ENCODE measurements at regions not wholly inside any gene's neighbourhood (a gene's known extent, or its start where the extent isn't known, plus 50 kb on each side); places are given as distances from the start of the nearest gene placed in this dataset.
A peak's percentile ranks its signal among the peaks of the same experiment; 100 is the strongest.

DNA sequence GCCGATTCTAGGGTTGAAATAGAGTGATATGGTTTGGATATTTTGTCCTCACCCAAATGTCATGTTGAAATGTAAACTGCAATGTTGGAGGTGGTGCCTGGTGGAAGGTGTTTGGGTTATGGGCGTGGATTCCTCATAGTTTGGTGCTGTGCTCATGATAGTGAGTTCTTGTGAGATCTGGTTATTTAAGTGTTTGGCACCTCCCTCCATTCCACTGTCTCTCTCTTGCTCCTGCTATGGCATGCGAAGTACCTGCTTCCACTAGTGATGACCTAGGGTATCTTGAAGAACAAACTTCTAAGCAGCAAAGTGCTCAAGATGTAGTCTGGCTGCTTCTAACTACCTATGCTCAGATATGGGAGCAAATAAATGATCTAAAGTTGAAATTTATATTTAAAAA, 56.0 kb upstream of the TSPAN18 start:
- Histone ChIP-seq H3K4ac (ENCODE audit: low read depth, low read length) (no peak overlapping the region), H3K27me3 (ENCODE audit: insufficient read depth, low read length) (no peaks in the 10 kb centered on the region), H3K79me2 (ENCODE audit: insufficient read depth, low read length) (no peaks in the 10 kb centered on the region), H3K18ac (ENCODE audit: insufficient read length, low read depth, low read length) (peak overlapping the region; percentile 37), H3T11ph (ENCODE audit: low read length) (no peak overlapping the region), H3K56ac (ENCODE audit: insufficient read length, low read depth, low read length) (no peak overlapping the region), H3K27ac (ENCODE audit: insufficient read length, low read depth, low read length) (peak overlapping the region; percentile 93), H2AFZ (ENCODE audit: low read length) (no peak overlapping the region), H3K23ac (ENCODE audit: insufficient read length, low read depth, low read length) (no peak overlapping the region), H2BK12ac (ENCODE audit: insufficient read length, low read depth, low read length) (peak overlapping the region; percentile 69), H3K14ac (ENCODE audit: insufficient read depth, low read length) (no peak overlapping the region), H3K4me2 (ENCODE audit: insufficient read depth, insufficient read length, low read length) (peak overlapping the region; percentile 51), H3K79me1 (ENCODE audit: insufficient read depth, low read depth, low read length, poor library complexity, severe bottlenecking) (no peaks in the 10 kb centered on the region), H2BK15ac (ENCODE audit: low read depth, low read length) (no peak overlapping the region), H2BK20ac (ENCODE audit: low read depth, low read length, poor library complexity, severe bottlenecking) (no peak overlapping the region), H4K5ac (ENCODE audit: insufficient read length, low read depth, low read length) (no peak overlapping the region), H4K20me1 (ENCODE audit: control insufficient read depth, insufficient read depth, insufficient read length) (no peaks in the 10 kb centered on the region), H4K8ac (replicated peaks; ENCODE audit: insufficient read length, low read depth, low read length) (no peak overlapping the region), H2AK5ac (ENCODE audit: insufficient read length, low read length) (no peak overlapping the region), H3K9ac (ENCODE audit: extremely low read depth, insufficient read length, low read length) (no peak overlapping the region), H4K91ac (ENCODE audit: insufficient read length, low read depth, low read length) (no peak overlapping the region), H3K23me2 (ENCODE audit: insufficient read length, low read depth, low read length, poor library complexity, severe bottlenecking) (no peaks in the 10 kb centered on the region), H2BK120ac (ENCODE audit: low read depth, low read length, poor library complexity, severe bottlenecking) (no peak overlapping the region), H3K9me3 (ENCODE audit: control insufficient read depth, low read depth, low read length) (no peaks in the 10 kb centered on the region), H3K4me1 (ENCODE audit: insufficient read depth, low read length) (peaks cover 11% of the 10 kb centered on the region; the same call in 1 of the 2 replicates), H2BK5ac (ENCODE audit: insufficient read length, low read length) (no peak overlapping the region)
- no peak for DNase-seq
- peak overlapping the region; percentile 7 to 60; a peak in 4 of 5 replicates for H3K4me3 Mint-ChIP-seq
- peak overlapping the region; percentile 93 to 100 (median 99) for H3K27ac Mint-ChIP-seq
- no CpG with 5 or more reads among the region's 3 CpGs for WGBS (ENCODE audit: extremely low coverage, insufficient read length, low lambda C conversion rate)
- H3K4me1 Mint-ChIP-seq, result peaks cover 42 to 45% of the 10 kb centered on the region in 2 experiments
- peaks cover 0 to 13% (median 12%) of the 10 kb centered on the region in 3 experiments; a peak in 5 of 7 replicates for H3K36me3 Mint-ChIP-seq (ENCODE audit: insufficient read depth in 1 of 3, low read depth in 3 of 3)
- peaks cover 8 to 14% of the 10 kb centered on the region in 2 experiments for H3K9me3 Mint-ChIP-seq
- H3K27me3 Mint-ChIP-seq (ENCODE audit: low read depth), result no peaks in the 10 kb centered on the region; the same call in none of the 2 replicates
- TF ChIP-seq, protein P1, sequence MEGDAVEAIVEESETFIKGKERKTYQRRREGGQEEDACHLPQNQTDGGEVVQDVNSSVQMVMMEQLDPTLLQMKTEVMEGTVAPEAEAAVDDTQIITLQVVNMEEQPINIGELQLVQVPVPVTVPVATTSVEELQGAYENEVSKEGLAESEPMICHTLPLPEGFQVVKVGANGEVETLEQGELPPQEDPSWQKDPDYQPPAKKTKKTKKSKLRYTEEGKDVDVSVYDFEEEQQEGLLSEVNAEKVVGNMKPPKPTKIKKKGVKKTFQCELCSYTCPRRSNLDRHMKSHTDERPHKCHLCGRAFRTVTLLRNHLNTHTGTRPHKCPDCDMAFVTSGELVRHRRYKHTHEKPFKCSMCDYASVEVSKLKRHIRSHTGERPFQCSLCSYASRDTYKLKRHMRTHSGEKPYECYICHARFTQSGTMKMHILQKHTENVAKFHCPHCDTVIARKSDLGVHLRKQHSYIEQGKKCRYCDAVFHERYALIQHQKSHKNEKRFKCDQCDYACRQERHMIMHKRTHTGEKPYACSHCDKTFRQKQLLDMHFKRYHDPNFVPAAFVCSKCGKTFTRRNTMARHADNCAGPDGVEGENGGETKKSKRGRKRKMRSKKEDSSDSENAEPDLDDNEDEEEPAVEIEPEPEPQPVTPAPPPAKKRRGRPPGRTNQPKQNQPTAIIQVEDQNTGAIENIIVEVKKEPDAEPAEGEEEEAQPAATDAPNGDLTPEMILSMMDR (conservative IDR thresholded peaks at IDR 0.05), result no peak
